Kidney capillary endothelial cell (primary cell): ENCODE measurements at regions not wholly inside any gene's neighbourhood (a gene's known extent, or its start where the extent isn't known, plus 50 kb on each side); places are given as distances from the start of the nearest gene placed in this dataset.
"Not testable (repeated sequence)": the region's sequence is repeated elsewhere in the genome, so short reads cannot be mapped to it uniquely, and the experiment has no call there.

Experiments
- DNase-seq: peaks from one replicate; pipeline ENCODE4 v3.0.0-alpha.2; 2018; ENCODE audit warnings: low spot score

- DNase-seq = no peak
These were observed 725.3 kb upstream of the NCAM2 start for GRCh38 chr21:20272791-20273362.

DNA sequence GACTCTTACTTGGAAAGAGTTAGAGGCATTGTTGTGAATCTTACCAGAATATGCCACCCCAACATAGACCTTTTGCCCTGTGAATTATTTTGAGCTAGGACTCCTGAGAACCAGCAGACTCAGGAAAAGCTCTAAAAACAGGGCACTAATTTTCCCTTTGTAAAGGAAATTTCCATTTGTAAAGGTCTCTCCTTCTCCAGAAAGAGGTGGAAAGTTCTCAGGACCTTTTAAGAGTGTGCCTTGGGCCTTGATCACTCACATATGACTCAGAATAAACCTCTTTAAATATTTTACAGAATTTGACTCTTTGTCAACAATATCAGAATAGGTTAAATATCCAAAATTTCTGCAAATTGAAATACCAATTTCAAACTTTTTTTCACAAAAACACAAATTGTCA, 721.8 kb upstream of the NCAM2 start:
- DNase-seq = no peak

- no peak for DNase-seq
These were observed 721.3 kb upstream of the NCAM2 start for GRCh38 chr21:20276954-20277353.

DNA sequence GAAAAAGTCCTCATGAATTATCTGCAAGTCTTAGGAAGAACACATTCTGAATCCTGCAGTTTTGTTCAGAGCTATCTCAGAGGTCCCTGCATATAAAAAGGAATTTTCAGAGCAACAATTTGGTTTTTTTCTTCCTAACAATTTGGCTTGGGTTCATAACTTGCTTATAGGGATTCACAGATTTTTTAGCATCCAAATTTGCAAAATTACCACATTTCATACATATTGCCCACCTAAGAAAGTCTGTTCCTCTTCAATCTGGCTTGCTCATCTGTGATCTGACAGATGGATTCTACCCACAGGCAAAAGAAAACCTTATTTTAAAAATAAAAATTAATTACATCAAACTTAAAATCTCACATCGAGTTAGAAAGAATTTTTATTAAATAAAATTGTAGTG, 714.4 kb upstream of the NCAM2 start:
- DNase-seq = no peak

- DNase-seq = no peak
These were observed 705.9 kb upstream of the NCAM2 start for GRCh38 chr21:20292280-20292679.

DNA sequence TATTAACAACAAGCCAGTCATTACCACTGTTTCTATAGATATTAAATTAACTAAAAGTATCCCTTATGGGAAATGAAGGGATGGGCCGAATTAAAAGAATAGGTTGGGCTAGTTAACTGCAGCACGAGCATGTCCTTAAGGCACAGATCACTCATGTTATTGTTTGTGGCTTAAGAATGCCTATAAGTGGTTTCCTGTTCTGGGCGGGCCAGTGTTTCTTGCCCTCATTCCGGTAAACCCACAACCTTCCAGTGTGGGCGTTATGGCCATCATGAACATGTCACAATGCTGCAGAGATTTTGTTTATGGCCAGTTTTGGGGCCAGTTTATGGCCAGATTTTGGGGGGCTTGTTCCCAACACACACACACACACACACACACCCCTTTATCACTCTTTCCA, 705.4 kb upstream of the NCAM2 start:
- not testable (repeated sequence) for DNase-seq

DNA sequence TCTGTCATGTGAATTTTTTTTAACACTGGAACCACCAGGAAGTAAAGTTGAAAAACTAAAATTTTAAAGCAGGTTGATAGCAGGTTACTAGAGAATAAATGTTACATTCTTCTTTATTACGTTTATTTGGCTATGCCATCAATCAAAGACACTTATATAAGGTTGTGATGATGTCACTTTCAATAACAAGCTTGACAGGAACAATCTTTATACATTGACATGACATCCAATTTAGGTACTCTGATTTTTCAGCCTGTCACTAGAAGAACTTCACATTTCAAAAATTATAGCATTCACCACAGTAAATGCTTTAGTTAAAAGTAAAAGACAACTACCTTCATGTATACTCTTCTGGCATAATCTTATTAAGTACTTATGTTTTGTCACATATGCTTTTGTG, 696.8 kb upstream of the NCAM2 start:
- DNase-seq = no peak

DNA sequence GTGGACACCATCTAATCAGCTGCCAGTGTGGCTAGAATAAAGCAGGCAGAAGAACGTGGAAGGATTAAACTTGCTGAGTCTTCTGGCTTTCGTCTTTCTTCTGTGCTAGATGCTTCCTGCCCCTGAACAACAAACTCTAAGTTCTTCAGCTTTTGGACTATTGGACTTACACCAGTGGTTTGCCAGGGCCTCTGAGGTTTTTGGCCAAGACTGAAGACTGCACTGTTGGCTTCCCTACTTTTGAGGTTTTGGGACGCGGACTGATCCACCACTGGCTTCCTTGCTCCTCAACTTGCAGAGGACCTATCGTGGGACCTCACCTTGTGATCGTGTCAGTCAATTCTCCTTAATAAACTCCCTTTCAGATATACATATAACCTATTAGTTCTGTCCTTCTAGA, 696.1 kb upstream of the NCAM2 start:
- DNase-seq = no peak

- no peak for DNase-seq
These were observed 691.4 kb upstream of the NCAM2 start for GRCh38 chr21:20306836-20307235.

DNA sequence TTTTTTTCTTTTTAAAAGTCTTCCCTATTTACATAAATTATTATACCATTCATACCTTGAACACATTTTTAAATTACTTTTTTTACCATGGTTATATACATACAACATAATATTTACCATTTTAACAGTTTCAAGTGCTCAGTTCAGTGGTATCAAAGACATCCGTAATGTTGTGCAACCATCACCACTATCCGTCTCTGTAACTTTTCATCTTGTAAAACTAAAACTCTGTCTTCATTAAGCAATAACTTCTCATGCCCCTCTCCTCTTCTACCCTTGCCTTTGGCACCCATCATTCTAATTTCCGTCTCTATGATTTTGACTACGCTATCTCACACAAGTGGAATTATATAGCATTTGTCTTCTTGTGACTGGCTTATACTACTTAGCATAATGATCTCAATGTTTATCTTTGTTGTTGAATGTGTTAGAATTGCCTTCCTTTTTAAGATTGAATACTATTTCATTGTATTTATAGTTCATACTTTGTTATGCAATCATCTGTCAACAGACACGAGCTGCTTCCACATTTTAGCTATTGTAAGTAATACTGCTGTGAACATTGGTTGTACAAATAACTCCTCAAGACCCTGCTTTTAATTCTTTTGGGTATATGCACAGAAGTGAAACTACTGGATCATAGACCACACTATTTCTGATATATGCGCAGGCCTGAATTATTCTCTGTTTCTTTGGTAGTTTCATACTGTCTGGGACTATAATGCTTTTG, 689.5 kb upstream of the NCAM2 start:
- no peak for DNase-seq

GRCh38 chr21:20311234-20311787, 686.9 kb upstream of the NCAM2 start:
- DNase-seq = no peak

DNA sequence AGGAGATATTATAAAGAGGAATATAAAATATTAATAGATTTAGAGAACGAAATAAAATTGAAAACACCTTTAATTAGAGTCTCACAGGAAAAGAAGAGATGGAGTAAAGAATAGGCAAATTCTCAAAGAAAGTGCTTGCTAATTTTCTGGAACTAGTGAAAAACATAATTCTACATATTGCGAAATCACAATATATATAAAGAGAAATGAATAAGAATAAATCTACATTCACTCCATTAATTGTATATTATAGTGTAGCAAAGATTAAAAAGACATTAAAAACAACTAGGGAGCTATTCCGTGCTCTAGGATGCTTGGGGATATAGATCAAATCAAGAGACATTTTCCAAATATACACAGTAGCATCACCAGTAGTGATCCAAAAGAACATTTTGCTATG, 685.2 kb upstream of the NCAM2 start:
- DNase-seq = no peak

DNA sequence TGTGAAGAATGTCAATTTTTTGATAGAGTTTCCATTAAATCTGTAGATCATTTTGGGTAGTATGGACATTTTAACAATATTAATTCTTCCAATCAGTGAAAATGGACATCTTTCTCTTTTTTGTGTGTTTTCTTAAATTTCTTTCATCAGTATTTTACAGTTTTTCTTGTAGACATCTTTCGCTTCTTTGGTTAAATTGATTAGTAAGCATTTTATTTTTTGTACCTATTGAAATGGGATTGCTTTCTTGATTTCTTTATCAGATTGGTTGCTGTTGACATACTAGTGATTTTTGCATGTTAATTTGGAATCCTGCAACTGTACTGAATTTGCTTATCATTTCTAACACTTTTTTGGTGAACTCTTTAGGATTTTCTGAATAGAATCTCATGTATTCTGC, 683.2 kb upstream of the NCAM2 start:
- no peak for DNase-seq

- DNase-seq = no peak
These were observed 668.6 kb upstream of the NCAM2 start for GRCh38 chr21:20329636-20330035.

DNA sequence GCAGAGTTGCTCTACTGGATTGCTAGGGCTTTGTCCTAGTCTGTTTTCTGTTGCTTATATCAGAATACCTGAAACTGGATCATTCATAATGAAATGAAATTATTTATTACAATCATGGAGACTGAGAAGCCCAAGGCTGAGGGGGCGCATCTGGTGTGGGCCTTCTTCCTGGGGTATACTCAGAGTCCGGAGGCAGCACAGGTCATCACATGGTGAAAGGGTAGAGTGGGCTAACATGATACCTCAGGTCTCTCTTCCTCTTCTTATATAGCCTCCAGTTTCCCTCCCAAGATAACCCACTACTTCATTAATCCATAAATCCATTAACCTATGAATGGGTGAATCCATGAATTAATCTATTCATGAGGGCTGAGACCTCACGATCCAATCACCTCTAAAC, 667.6 kb upstream of the NCAM2 start:
- DNase-seq = no peak

DNA sequence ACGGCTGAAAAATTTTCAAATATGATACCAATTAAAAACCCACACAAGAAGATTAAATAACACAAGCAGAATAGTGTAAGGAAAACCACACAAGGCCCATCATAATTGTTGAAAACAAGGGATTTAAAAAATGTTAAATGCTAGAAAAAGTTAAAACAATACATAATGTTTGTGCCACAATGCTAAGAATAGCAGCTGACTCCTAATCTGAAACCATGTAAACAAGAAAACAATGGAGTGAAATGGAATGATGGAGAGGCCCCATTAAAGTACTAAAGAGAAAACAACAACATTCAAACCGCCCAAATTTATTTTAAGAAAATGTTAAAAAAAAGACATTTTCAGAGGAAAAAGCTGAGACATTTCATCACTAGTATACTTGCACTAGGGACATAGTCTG, 663.6 kb upstream of the NCAM2 start:
- DNase-seq = no peak

DNA sequence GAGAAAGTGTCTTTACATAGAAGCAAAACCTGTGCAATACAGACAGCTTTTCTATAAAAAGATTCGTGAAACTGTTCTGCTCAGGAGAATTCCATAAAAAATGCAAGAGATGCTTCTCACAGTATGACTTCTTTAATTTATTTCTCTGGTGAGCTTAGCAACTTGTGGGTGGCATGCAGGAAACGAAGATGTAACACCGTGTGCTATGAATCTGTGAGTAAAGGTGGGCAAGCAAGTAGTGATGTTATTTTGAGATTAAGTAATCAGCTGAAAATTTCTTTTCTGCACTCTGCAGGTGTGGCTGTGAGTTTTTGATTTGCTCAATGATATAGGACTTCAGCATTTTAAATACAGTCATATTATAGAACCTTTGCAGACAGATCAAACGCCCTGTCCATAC, 656.8 kb upstream of the NCAM2 start:
- DNase-seq = no peak

DNA sequence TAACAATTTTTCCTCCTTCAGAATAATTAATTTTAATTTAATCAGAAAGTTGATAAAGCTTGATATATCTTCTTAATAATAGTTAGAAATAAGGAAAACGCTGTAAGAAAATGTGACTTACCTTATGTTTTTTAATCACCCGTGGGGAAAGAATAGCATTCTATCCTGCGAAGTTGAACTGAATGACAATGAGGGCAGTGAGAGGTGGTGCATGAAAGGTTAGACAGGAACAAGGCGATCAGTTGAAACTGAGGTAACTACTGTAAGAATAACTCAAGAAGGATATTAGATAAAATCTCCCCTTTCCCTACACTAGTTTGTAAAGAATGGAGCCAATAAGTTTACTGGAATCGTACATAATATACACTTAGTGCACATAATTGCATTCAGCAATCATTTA, 655.0 kb upstream of the NCAM2 start:
- no peak for DNase-seq

- no peak for DNase-seq
These were observed 647.1 kb upstream of the NCAM2 start for GRCh38 chr21:20351138-20351537.

- DNase-seq = no peak
These were observed 644.9 kb upstream of the NCAM2 start for GRCh38 chr21:20353351-20353750.

DNA sequence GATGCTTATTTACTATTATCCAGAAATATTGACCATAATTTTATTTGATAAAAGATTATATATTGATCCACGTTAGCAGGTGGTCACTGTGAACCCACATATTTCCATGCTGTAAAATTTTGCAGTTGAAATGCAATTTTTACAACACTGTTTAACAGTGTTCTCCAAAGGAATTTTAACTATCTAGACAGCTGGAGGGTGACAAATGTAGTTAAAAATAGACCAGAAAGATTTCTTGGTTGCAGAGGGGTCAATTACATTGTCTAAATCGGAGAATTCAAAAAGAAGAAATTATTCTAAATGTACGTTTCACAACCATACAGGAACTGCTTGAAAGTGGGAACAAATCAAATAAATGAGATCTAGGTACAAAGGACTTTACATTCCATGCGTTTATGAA, 625.2 kb upstream of the NCAM2 start:
- no peak for DNase-seq

DNA sequence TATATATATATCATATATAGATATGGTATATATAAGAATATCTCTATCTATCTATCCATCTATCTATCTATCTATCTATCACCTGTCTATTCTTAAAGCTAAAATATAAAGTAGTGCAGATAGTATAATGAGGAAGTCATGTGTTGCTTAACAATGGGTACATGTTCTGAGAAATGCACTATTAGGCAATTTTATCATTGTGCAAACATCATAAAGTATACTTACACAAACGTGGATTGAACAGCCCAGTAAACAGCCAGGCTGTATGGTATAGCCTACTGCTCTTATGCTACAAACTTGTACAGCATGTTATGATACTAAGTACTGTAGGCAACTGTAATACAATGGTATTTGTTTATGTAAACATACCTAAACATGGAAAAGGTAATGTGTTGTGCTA, 621.0 kb upstream of the NCAM2 start:
- DNase-seq = no peak

GRCh38 chr21:20388400-20388799, 609.8 kb upstream of the NCAM2 start:
- DNase-seq = no peak

DNA sequence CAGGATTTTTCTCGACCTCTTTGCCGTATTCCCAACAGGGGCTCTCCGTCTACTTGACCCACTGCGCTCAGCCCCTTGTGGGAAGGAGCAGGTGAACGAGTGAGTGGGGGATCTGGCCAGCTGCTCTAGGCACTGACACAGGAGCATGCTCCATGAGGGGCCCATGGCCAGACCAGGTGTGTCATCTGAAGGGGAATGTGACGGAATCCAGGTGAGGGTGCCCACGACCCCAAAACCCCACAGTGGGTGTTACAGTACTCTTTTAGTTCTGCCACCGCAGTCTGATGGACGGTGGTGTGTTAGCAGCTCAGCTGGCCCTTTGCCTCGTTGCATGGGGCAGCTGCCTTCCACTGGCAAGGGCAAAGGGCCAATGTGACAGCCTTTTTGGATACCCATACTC, 601.4 kb upstream of the NCAM2 start:
- no peak for DNase-seq
